ENCODE measurements at regions not wholly inside any gene's neighbourhood (a gene's known extent, or its start where the extent isn't known, plus 50 kb on each side); places are given as distances from the start of the nearest gene placed in this dataset.

DNA sequence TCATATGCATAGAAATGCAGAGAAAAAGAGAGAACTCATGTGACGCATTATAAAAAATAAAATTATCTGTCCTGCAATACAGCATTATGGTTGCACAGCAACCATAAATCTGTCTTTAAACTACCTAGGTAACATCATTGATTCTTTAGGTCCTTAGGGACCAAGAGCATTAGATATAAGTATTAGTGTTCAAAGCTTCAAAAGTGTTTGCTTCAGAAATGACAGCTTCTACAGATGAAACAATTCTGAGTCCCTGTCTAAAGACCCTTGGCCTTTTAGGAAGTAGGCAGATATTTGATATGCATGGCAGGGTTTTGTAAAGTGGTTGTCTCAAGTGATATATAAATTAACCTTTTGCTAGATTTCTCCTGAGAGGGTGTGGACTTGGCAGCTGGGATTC is 454.2 kb downstream of the GBE1 start (continued):
- TF ChIP-seq, protein P1, sequence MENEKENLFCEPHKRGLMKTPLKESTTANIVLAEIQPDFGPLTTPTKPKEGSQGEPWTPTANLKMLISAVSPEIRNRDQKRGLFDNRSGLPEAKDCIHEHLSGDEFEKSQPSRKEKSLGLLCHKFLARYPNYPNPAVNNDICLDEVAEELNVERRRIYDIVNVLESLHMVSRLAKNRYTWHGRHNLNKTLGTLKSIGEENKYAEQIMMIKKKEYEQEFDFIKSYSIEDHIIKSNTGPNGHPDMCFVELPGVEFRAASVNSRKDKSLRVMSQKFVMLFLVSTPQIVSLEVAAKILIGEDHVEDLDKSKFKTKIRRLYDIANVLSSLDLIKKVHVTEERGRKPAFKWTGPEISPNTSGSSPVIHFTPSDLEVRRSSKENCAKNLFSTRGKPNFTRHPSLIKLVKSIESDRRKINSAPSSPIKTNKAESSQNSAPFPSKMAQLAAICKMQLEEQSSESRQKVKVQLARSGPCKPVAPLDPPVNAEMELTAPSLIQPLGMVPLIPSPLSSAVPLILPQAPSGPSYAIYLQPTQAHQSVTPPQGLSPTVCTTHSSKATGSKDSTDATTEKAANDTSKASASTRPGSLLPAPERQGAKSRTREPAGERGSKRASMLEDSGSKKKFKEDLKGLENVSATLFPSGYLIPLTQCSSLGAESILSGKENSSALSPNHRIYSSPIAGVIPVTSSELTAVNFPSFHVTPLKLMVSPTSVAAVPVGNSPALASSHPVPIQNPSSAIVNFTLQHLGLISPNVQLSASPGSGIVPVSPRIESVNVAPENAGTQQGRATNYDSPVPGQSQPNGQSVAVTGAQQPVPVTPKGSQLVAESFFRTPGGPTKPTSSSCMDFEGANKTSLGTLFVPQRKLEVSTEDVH (IDR thresholded peaks at IDR 0.05; ENCODE audit: low read depth, partially characterized antibody), result no peak
- no peak for TF ChIP-seq WHSC1 (IDR thresholded peaks at IDR 0.05; ENCODE audit: low read length)

DNA sequence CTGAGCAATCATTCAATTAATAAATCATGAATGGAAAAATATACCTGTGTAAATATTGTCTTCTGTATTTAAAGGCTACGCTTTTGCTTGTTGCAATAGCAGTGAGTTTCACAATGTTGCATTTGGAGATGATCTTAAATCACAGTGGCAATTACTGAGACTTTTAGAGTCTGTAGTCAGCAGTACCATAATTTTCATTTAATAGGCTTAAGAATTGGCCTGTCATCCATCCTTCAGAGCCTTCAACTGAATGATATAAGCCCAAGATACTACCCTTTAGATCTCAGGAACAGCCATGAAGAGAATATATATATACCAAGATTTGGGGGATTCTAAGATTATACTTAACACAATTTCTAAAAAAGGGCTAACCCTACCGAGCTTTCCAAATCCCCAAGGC is 458.1 kb downstream of the GBE1 start:
- H3K4me1 ChIP-seq (replicated peaks in 1 of 2; ENCODE audit: control insufficient read depth in 2 of 2, insufficient read depth in 2 of 2, low read length in 2 of 2), result no peaks in the 10 kb centered on the region
- H3K36me3 ChIP-seq (ENCODE audit: control insufficient read depth, insufficient read depth, low read length), result no peaks in the 10 kb centered on the region
- H2AFZ ChIP-seq (ENCODE audit: low read depth, low read length), result no peak overlapping the region
- 7% methylated on average over 1 of the region's 2 CpGs for WGBS (ENCODE audit: insufficient coverage, low coverage, missing lambda C conversion rate)
- CTCF ChIA-PET (ENCODE audit: low intra/inter-chr PET ratio), result no interaction called here
- H3K4me2 ChIP-seq (ENCODE audit: insufficient read depth, low read length), result no peak overlapping the region
- POLR2A ChIA-PET, result no interaction called here
- H4K20me1 ChIP-seq (replicated peaks; ENCODE audit: control insufficient read depth, insufficient read depth, low read length), result no peaks in the 10 kb centered on the region
- no peaks in the 10 kb centered on the region for H3K9me1 ChIP-seq (ENCODE audit: control insufficient read depth, insufficient read depth, low read length)
- FAIRE-seq (no peak), DNase-seq (ENCODE audit: extremely low read depth in 1 of 4, low spot score in 3 of 4) (no peak), ATAC-seq (no peak)
- H3K4me3 ChIP-seq, result no peak overlapping the region
- no peaks in the 10 kb centered on the region for H3K79me2 ChIP-seq (ENCODE audit: control insufficient read depth, insufficient read depth, low read length)
- no peak overlapping the region for H3K9ac ChIP-seq (ENCODE audit: insufficient read depth in 1 of 2, low read depth in 2 of 2, low read length in 2 of 2)
- BruUV-seq (replicated peaks), result no TSS peak
- H3K27ac ChIP-seq (ENCODE audit: extremely low read depth, low read depth, low read length), result no peak overlapping the region
- H3K27me3 ChIP-seq (ENCODE audit: control insufficient read depth in 2 of 2, insufficient read depth in 2 of 2, low read length in 2 of 2), result no peaks in the 10 kb centered on the region
- intact Hi-C loops (cut with micrococcal nuclease), result no loop called here
- no peaks in the 10 kb centered on the region for H3K9me3 ChIP-seq (replicated peaks; ENCODE audit: control insufficient read depth, insufficient read depth, low read depth, low read length)
- in situ Hi-C loops (cut with MboI), result no loop called here
- TF ChIP-seq, protein P2, sequence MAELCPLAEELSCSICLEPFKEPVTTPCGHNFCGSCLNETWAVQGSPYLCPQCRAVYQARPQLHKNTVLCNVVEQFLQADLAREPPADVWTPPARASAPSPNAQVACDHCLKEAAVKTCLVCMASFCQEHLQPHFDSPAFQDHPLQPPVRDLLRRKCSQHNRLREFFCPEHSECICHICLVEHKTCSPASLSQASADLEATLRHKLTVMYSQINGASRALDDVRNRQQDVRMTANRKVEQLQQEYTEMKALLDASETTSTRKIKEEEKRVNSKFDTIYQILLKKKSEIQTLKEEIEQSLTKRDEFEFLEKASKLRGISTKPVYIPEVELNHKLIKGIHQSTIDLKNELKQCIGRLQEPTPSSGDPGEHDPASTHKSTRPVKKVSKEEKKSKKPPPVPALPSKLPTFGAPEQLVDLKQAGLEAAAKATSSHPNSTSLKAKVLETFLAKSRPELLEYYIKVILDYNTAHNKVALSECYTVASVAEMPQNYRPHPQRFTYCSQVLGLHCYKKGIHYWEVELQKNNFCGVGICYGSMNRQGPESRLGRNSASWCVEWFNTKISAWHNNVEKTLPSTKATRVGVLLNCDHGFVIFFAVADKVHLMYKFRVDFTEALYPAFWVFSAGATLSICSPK (IDR thresholded peaks at IDR 0.05; ENCODE audit: borderline replicate concordance), result no peak
- TF ChIP-seq ZNF165 (CRISPR knock-in tag; IDR thresholded peaks at IDR 0.05; ENCODE audit: borderline replicate concordance), result no peak
- TF ChIP-seq, protein P3, sequence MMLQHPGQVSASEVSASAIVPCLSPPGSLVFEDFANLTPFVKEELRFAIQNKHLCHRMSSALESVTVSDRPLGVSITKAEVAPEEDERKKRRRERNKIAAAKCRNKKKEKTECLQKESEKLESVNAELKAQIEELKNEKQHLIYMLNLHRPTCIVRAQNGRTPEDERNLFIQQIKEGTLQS (IDR thresholded peaks at IDR 0.05), result no peak
- TF ChIP-seq, protein P3 (CRISPR knock-in tag; conservative IDR thresholded peaks at IDR 0.05), result no peak
- TF ChIP-seq MEIS2 (IDR thresholded peaks at IDR 0.05; ENCODE audit: partially characterized antibody), result no peak
- no peak for TF ChIP-seq TCF3 (CRISPR knock-in tag; IDR thresholded peaks at IDR 0.05)
- no peak for TF ChIP-seq ZNF583 (CRISPR knock-in tag; IDR thresholded peaks at IDR 0.05)
- no peak for TF ChIP-seq NR4A1 (CRISPR knock-in tag; IDR thresholded peaks at IDR 0.05)
- no peak for TF ChIP-seq NR4A1 (tag; IDR thresholded peaks at IDR 0.05)
- TF ChIP-seq, protein P4, sequence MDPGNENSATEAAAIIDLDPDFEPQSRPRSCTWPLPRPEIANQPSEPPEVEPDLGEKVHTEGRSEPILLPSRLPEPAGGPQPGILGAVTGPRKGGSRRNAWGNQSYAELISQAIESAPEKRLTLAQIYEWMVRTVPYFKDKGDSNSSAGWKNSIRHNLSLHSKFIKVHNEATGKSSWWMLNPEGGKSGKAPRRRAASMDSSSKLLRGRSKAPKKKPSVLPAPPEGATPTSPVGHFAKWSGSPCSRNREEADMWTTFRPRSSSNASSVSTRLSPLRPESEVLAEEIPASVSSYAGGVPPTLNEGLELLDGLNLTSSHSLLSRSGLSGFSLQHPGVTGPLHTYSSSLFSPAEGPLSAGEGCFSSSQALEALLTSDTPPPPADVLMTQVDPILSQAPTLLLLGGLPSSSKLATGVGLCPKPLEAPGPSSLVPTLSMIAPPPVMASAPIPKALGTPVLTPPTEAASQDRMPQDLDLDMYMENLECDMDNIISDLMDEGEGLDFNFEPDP (CRISPR knock-in tag; IDR thresholded peaks at IDR 0.05), result no peak
- TF ChIP-seq, protein P5, sequence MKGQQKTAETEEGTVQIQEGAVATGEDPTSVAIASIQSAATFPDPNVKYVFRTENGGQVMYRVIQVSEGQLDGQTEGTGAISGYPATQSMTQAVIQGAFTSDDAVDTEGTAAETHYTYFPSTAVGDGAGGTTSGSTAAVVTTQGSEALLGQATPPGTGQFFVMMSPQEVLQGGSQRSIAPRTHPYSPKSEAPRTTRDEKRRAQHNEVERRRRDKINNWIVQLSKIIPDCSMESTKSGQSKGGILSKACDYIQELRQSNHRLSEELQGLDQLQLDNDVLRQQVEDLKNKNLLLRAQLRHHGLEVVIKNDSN (CRISPR knock-in tag; IDR thresholded peaks at IDR 0.05), result no peak
- TF ChIP-seq CEBPB (tag; IDR thresholded peaks at IDR 0.05), result no peak

Data from K562 (cell line).